ENCODE measurements at regions not wholly inside any gene's neighbourhood (a gene's known extent, or its start where the extent isn't known, plus 50 kb on each side); places are given as distances from the start of the nearest gene placed in this dataset.

- DNase-seq (ENCODE audit: low read depth in 2 of 2): no peak
Measured at GRCh38 chr3:182067423-182067822, 355.7 kb downstream of the SOX2 start.

GRCh38 chr3:182078316-182078715 is 366.6 kb downstream of the SOX2 start:
- no peak for DNase-seq (ENCODE audit: low read depth in 2 of 2)

- no peak for DNase-seq (ENCODE audit: low read depth in 2 of 2)
Measured at GRCh38 chr3:182078929-182079328, 367.2 kb downstream of the SOX2 start.

- DNase-seq (ENCODE audit: low read depth in 2 of 2): no peak
Measured at GRCh38 chr3:182081096-182081495, 369.4 kb downstream of the SOX2 start.

- no peak for DNase-seq (ENCODE audit: low read depth in 2 of 2)
Measured at GRCh38 chr3:182083112-182083511, 371.4 kb downstream of the SOX2 start.

GRCh38 chr3:182092662-182093262 is 381.0 kb downstream of the SOX2 start:
- DNase-seq (ENCODE audit: low read depth in 2 of 2): no peak

- no peak for DNase-seq (ENCODE audit: low read depth in 2 of 2)
Measured at GRCh38 chr3:182094321-182094720, 382.6 kb downstream of the SOX2 start.

GRCh38 chr3:182104881-182105280 is 393.2 kb downstream of the SOX2 start:
- no peak for DNase-seq (ENCODE audit: low read depth in 2 of 2)

GRCh38 chr3:182105875-182106274 is 394.1 kb downstream of the SOX2 start:
- DNase-seq (ENCODE audit: low read depth in 2 of 2): no peak

GRCh38 chr3:182108371-182108770 is 396.6 kb downstream of the SOX2 start:
- no peak for DNase-seq (ENCODE audit: low read depth in 2 of 2)

GRCh38 chr3:182111967-182112366 is 400.2 kb downstream of the SOX2 start:
- no peak for DNase-seq (ENCODE audit: low read depth in 2 of 2)

GRCh38 chr3:182115328-182116015 is 403.7 kb downstream of the SOX2 start:
- DNase-seq (ENCODE audit: low read depth in 2 of 2): no peak

GRCh38 chr3:182116386-182116785 is 404.7 kb downstream of the SOX2 start:
- no peak for DNase-seq (ENCODE audit: low read depth in 2 of 2)

- DNase-seq (ENCODE audit: low read depth in 2 of 2): no peak
Measured at GRCh38 chr3:182117131-182117530, 405.4 kb downstream of the SOX2 start.

GRCh38 chr3:182117583-182117982 is 405.9 kb downstream of the SOX2 start:
- no peak for DNase-seq (ENCODE audit: low read depth in 2 of 2)

- no peak for DNase-seq (ENCODE audit: low read depth in 2 of 2)
Measured at GRCh38 chr3:182118066-182118465, 406.3 kb downstream of the SOX2 start.

GRCh38 chr3:182121401-182121800 is 409.7 kb downstream of the SOX2 start:
- DNase-seq (ENCODE audit: low read depth in 2 of 2): no peak

- no peak for DNase-seq (ENCODE audit: low read depth in 2 of 2)
Measured at GRCh38 chr3:182122779-182123178, 411.1 kb downstream of the SOX2 start.

GRCh38 chr3:182124187-182124586 is 412.5 kb downstream of the SOX2 start:
- DNase-seq (ENCODE audit: low read depth in 2 of 2): no peak

GRCh38 chr3:182124716-182125115 is 413.0 kb downstream of the SOX2 start:
- DNase-seq (ENCODE audit: low read depth in 2 of 2): no peak

GRCh38 chr3:182129740-182130139 is 418.0 kb downstream of the SOX2 start:
- no peak for DNase-seq (ENCODE audit: low read depth in 2 of 2)

- no peak for DNase-seq (ENCODE audit: low read depth in 2 of 2)
Measured at GRCh38 chr3:182133752-182134151, 422.0 kb downstream of the SOX2 start.

- no peak for DNase-seq (ENCODE audit: low read depth in 2 of 2)
Measured at GRCh38 chr3:182135056-182135455, 423.3 kb downstream of the SOX2 start.
